GM18519 (cell line): ENCODE measurements at regions not wholly inside any gene's neighbourhood (a gene's known extent, or its start where the extent isn't known, plus 50 kb on each side); places are given as distances from the start of the nearest gene placed in this dataset.
A peak's percentile ranks its signal among the peaks of the same experiment; 100 is the strongest.

ENCODE experiments used
- ATAC-seq: cut with Tn5 transposase; IDR thresholded peaks from one replicate; pipeline ENCODE4 v1.9.1; 2021; ENCODE audit warnings: mild to moderate bottlenecking, moderate library complexity; ENCODE audit not compliant: unreplicated experiment, low FRiP score

DNA sequence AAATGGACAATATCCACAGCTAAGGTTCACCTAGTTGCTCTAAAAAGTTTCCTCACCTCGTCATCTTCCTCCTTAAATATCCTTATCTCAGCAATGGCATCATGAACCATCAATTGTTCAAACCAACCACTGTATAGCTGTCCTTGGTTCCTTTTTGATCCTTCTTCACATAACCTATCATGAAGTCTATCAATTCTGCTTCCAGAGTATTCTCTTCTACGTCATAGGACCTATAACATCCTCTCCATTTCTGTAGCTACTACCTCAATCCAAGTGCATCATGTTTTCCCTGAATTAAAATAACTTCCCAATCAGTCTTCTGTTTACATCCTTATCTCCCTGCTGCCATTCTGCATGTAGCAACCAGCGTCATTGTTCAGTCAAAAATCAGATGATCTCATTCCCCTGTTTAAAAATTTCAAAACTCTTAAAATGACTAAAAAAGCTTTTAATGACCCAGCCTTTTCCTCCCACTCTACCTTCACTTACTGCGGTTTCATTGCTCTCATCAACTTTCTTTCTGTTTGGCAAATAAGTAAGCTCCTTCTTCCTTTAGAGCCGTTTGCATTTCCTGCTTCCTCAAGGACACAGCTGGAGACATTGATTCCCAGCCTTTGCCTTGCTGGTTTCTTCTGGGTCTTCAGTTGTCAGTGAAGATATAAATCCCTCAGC is 223.9 kb upstream of the MIR17HG start:
- ATAC-seq = peak; percentile 57

GRCh38 chr13:91126806-91127205 is 220.7 kb upstream of the MIR17HG start:
- no peak for ATAC-seq

DNA sequence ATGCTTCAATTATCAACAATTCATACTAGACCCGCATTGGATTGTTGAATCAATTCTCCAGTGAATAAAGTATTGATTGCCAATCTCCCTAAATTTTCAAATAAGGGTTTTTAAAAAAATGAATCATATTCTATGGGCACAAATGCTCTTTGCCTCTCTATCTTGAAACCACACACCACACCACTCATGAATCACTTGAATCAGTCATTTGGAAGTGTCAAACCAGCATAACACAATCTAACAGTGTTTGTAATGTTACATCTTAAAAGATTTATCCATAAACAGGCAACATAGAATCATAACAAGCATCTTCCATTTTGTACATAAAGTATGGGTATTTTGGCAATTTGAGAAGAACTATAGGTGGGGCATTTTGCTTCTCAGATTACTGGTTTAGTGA is 219.5 kb upstream of the MIR17HG start:
- ATAC-seq = no peak

GRCh38 chr13:91132381-91132780 is 215.1 kb upstream of the MIR17HG start:
- no peak for ATAC-seq

GRCh38 chr13:91132786-91133185 is 214.7 kb upstream of the MIR17HG start:
- ATAC-seq = no peak

GRCh38 chr13:91133941-91134802 is 213.3 kb upstream of the MIR17HG start:
- peak; percentile 78 for ATAC-seq

- peak; percentile 16 for ATAC-seq
Observed at GRCh38 chr13:91134803-91135184, 212.7 kb upstream of the MIR17HG start.

- no peak for ATAC-seq
Observed at GRCh38 chr13:91135376-91135775, 212.1 kb upstream of the MIR17HG start.

DNA sequence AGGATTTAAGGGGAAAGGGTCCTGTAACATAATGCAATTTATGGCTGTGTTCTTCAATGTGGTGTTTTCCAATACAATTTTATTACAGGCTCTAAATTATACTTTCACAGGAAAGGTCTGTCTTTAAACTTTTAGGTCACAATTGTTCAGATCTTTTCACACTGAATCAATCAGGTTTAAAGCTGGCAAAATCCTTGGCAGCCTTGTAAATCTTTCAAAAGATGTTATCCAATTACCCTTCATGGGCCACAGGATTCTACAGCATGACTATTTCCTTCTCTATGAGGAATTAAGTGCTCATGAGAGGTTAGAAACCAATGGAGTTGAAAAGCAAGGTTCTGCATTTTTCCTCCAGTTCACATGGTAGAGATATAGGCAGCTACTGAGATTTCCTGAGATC is 211.5 kb upstream of the MIR17HG start:
- ATAC-seq = no peak

DNA sequence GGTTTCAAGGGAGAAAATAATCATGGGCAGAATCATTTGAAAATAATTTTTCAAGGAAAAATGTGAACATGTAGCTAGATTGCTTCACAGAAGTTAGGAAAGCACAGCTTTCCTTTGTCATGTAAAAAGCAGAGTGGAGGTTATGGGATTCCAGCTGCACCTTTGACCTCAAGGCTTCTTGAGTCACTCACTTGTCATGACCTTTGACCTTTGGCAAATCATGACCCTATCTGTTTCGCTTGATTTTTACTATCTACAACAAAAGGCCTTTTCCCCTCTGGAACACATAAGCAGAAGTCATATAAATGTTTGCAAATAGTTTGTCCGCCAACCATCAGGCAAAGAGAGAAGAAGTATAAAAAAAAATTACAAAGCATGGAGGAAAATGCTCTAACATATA is 210.7 kb upstream of the MIR17HG start:
- no peak for ATAC-seq

- ATAC-seq = no peak
Observed at GRCh38 chr13:91139232-91139631, 208.3 kb upstream of the MIR17HG start.

DNA sequence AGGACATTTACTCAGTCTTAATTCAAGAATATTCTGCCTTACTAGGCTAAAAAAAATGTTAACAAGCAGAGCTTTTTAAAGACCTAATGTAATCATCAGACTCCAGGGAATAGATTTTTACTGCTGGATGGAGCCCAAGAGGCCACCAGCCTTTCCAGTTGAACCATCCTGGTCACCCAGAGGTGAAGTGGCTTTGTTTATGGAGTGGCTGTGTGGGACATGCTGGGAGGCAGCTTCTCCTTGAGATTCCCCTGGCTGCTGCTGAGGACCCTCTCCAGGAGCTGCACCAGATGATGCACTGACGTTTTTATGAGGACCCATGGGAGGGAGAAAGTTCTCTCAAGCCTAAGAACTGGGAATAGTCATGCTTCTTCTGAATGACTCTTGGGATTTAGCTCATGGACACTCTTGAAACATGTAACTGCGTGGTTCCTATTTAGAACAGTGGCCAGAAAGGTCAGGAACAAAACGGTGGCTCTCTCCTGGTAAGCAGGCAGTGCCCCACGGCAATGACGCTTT is 205.9 kb upstream of the MIR17HG start:
- ATAC-seq = no peak

GRCh38 chr13:91142572-91142971 is 204.9 kb upstream of the MIR17HG start:
- ATAC-seq = no peak

GRCh38 chr13:91144054-91144453 is 203.4 kb upstream of the MIR17HG start:
- ATAC-seq = no peak

DNA sequence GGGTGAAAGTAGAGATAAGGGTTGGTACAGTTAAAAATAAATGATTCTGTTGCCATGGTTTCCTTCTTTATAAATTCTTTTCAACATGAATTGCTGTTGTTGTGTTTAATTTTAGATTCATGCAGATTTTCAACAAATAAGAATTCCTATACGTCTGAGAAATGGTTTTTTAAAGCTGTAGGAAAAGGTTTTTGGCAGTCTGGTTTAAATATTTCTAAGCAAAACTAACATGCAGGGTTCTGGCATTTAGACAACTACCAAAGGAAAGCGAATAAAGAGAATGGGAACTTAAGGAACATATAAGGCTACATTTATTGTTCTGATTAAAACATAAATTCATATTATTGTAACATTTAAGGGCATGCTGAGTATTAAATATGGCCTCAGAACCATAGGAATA is 203.0 kb upstream of the MIR17HG start:
- no peak for ATAC-seq

GRCh38 chr13:91145571-91146205 is 201.8 kb upstream of the MIR17HG start:
- ATAC-seq = no peak

DNA sequence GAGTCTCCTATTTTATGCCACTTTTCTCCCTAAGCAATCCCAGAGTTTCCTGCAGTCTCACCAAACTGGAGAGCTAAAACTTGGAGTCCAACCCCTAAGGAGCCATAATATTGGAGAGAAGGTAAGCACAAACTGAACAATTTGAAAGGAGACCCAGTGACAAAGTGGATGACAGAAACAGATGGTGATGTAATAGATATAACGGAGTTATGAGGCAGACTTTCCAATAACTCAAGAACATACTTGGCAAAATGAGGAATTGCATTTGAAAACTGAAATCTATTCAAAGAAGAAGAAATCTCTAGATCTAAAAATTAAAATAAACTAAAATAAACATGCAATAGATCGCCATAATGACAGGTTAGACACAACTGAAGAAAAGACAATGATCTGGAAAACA is 200.9 kb upstream of the MIR17HG start:
- ATAC-seq = no peak

DNA sequence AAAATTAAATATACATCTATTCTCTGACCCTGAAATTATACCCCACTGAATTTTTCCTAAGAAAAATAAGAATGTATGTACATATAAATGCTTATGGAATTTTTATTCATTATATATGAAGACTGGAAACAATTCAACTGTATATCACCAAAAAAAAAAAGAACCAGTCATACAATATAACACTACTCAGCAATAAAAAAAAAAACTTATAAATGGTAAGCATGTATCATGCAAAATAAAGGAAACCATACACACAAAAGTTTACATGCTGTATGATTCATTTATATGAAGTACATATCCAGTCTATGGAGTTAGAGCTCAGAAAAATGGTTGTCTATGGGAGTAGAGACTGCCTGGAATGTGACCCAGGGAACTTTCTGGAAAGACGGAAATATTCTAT is 199.4 kb upstream of the MIR17HG start:
- no peak for ATAC-seq

DNA sequence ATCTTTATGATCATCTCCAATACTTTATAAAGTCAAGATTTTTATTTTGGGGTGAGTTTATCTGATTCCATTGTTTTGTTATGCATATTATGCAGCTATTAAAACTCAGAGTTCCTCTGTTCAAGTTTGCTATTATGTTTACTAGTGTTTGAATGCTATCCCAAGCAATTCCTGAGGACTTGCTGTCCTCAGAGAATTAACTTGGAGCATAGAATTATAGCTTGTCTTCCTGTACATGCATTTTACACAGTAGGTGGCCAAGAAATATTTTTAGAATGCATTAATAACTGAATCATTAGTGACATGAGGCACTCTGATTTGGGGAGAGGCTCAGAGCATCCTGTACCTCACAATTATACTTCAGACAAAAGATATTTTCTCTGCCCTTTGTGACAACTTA is 195.6 kb upstream of the MIR17HG start:
- ATAC-seq = no peak

GRCh38 chr13:91153372-91153771 is 194.1 kb upstream of the MIR17HG start:
- ATAC-seq = no peak
